ENCODE measurements at regions not wholly inside any gene's neighbourhood (a gene's known extent, or its start where the extent isn't known, plus 50 kb on each side); places are given as distances from the start of the nearest gene placed in this dataset.

- DNase-seq (no peak), ATAC-seq (no peak)
- intact Hi-C loops (cut with DNase I) = no loop called here
Observed at GRCh38 chr20:39702701-39703349, 740.7 kb downstream of the DHX35 start.

GRCh38 chr20:39700528-39700927, 738.4 kb downstream of the DHX35 start:
- no peak for ATAC-seq
- intact Hi-C loops (cut with DNase I) = no loop called here
- DNase-seq = no peak

GRCh38 chr20:39699166-39699725, 737.1 kb downstream of the DHX35 start:
- intact Hi-C loops (cut with DNase I) = no loop called here
- peak in 1 of 2 donors; percentile 51 for ATAC-seq
- no peak for DNase-seq

DNA sequence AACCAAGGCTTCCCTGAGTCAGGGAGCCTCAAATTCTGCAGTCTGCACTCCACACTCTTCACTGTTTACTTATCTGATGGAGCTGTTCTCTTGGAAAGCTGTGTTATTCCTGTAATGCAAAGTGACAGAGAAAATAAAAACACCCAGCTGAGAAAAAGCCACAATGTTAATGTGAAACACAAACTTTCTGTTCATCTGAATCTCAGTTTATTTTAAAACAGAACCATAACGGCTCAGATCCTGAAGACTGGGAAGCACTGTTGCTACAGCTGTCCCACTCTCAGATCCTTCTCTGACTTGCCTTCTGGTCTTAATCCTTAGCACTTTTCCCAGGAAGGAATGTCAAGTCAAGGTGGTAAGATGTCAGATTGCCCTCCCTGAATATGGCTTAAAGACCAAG, 736.6 kb downstream of the DHX35 start:
- DNase-seq (no peak), ATAC-seq (peak in 1 of 2 donors; percentile 72)
- intact Hi-C loops (cut with DNase I) = no loop called here

DNA sequence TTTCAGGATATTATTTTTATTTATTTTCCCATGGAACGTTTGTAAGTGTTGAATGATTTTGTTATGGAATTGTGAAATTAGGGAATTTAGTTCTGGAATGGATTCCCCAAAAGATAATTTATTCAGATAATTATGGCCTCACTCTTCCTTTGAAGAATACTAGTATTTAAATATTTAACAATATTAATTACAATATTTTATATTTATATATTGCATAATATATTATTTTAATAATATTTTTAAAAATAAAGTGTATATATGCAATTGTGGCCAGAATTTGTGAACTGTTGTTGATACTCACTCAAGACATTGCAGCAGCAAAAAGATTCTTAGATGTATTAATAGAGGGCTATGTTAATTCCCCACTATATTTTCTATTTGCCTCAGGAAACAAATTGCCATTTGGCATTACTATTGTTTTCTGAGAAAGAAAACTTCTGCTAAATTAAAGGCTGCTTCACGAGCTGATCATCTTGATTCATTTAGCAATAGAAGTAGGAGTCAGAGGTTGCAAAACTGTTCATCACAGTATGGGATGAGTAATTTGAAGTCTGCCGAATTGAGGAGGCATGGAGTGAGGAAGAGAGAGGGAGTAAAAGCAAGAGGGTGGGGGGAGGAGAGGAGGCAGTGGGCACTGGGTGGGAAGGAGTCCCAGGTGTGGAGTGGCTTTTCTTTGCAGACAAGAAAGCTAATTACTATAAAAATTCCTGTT, 729.2 kb downstream of the DHX35 start:
- intact Hi-C loops (cut with DNase I) = no loop called here
- DNase-seq = no peak
- ATAC-seq = no peak

DNA sequence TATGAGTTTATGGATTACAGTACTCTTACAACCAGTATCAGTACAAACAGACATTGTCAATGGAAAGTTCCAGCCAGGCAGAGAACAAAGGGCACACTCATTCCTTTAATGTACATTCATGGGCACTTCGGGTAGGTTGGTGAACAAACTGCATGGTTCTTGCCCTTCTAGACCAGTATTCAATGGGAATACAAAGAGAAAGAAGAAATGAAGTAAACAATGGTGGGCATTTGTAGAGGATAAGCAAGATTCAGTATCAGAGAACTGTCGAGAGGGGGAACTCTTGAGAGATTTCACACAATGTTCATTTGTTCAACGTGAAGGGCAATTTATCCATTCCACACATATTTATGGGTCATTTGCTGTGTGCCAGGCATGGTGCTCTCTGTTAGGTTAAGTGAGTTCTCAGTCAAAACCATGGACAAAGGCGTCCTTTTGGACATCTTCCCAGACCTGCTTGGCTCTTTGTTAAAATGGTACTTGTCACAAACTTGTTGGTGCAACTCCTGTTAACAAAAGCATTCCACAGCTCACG, 714.8 kb downstream of the DHX35 start:
- no peak for ATAC-seq
- intact Hi-C loops (cut with DNase I) = no loop called here
- no peak for DNase-seq

DNA sequence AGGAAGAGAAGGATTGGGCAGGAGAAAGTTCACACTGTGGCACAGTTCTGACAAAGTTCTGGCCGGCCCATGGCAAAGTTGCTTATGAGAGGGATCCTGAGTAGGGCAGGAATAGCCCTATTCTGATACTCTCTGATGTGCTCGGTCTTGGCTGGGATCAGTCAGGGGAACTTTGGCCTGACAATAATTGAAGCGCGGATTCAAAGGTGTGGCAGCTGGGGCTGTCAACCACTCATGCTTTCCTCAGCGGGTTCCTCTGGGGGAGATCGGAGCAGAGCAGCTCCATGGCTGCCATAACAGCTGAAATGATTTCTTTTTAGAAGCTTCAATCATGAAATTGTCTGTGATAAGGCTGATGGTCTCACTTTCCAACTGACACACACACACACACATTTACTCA, 714.1 kb downstream of the DHX35 start:
- DNase-seq (no peak), ATAC-seq (no peak)
- intact Hi-C loops (cut with DNase I) = no loop called here

- intact Hi-C loops (cut with DNase I) = no loop called here
- ATAC-seq (no peak), DNase-seq (no peak)
Observed at GRCh38 chr20:39674842-39675241, 712.7 kb downstream of the DHX35 start.

- ATAC-seq (no peak), DNase-seq (no peak)
- intact Hi-C loops (cut with DNase I) = no loop called here
Observed at GRCh38 chr20:39670988-39671387, 708.8 kb downstream of the DHX35 start.

DNA sequence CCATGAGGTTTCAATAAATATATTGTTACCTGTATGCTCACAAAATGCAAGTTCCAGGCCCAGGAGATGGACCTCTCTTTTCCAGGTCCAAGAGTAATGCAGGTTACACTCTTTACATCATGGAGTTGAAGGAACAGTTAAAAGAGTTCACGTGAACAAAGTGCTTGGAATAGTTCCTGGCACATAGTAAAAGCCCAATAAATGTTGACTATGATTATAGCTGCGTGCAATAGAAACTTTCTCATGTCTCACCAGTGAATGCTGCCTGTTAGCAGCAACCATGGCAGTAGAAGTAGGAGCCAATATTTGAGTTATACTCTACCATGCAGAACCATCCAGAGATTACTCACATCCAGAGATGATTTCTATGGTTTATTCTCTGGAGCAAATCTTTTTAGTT, 707.5 kb downstream of the DHX35 start:
- no peak for DNase-seq
- ATAC-seq = no peak
- intact Hi-C loops (cut with DNase I) = no loop called here

GRCh38 chr20:39668038-39668437, 705.9 kb downstream of the DHX35 start:
- intact Hi-C loops (cut with DNase I) = no loop called here
- no peak for ATAC-seq
- DNase-seq = no peak

DNA sequence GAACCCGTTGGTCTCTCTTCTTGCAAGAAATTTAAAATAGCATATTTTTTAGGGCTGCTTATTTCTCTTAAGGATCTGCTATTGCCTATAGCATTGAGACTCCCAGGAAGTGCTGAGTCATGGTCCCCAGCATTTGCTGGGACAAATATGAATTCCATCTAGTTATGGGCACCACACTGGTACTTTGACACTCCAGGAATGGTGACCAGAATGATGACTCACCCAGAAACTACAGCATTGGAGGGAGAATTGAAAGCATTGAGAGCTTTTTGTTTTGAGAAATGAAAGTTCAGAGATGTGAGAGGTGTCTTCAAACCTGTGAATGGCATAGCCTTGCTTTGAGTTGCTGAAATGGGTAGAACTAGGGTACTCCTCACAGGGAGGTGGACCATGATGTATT, 699.7 kb downstream of the DHX35 start:
- DNase-seq (no peak), ATAC-seq (no peak)
- intact Hi-C loops (cut with DNase I) = no loop called here

DNA sequence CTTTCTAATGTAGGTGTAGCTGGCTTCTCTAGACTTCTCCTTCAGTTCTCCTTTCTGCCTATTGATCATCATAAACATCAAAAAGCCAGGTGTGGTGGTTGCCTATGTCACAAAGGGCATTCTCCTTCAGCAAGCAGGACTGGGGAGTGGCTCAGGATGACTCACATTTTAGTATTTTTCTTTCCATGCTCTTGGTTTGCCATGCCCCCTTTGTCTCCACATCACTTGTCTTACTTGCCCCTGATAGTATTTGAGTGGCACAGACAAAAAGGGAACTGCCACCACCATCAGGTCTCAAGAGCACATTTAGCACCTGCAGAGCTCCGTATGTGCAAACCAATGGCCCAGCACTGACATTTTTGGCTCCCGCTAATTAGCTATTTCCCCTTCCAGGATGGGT, 698.8 kb downstream of the DHX35 start:
- intact Hi-C loops (cut with DNase I) = no loop called here
- no peak for DNase-seq
- no peak for ATAC-seq

GRCh38 chr20:39660226-39660625, 698.1 kb downstream of the DHX35 start:
- intact Hi-C loops (cut with DNase I) = no loop called here
- ATAC-seq (no peak), DNase-seq (no peak)

DNA sequence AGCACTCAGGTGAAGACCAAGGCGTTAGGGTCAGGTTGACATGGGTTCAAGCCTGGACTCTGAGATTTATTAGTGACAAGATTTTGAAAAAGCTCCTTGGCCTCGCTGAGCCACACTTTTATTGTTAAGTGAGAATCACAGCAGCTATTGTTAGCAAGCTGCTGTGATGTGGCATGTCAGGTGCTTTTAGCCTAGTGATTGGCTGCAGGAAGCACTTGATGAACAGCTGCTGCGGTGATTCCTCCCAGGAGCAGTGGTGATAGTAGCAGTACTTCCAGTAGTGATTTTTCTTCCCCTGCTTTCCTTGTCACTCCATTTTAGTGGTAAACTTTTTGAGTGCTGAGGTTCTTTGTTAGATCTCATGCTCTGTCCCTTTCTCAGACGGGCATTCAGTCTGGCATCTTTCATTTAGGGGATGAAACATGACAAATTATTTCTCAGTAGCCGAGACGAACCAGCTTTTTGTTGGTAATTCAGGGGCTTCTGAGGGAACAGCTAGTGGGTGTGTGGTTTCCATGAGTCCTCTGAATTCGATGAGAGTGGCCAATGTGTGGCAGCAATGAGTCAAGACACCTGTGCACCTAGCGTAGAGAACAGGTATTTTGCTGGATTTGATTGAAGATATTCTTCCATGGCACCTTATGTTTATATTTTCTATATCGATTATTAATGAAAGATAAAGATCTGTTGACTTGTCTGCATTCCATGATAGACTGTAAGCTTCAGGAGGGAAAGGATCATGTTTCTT, 696.7 kb downstream of the DHX35 start:
- ATAC-seq = no peak
- no peak for DNase-seq
- intact Hi-C loops (cut with DNase I) = no loop called here

DNA sequence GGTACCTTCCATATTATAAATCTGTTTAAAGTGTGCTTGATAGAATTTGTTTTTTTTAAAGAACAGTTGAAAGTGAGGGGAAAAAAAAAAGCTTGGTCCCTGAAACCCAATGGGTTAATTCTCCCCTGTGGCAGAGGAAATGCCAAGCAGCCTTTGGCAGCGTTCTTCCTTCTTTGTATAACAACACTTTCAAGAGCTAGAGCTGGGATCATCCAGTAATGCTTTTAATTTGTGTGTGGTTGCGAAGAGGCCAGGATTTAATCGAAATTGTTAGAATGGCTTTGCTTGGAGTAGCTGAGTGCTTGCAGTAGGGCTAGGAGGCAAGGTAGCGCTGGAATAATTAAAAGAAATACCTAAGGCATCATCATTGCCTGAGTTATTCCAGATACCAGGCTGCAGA, 692.0 kb downstream of the DHX35 start:
- intact Hi-C loops (cut with DNase I) = no loop called here
- DNase-seq (no peak), ATAC-seq (no peak)

- intact Hi-C loops (cut with DNase I) = no loop called here
- no peak for ATAC-seq
- DNase-seq = no peak
Observed at GRCh38 chr20:39651645-39652325, 689.6 kb downstream of the DHX35 start.

- intact Hi-C loops (cut with DNase I) = no loop called here
- ATAC-seq (no peak), DNase-seq (no peak)
Observed at GRCh38 chr20:39646874-39647413, 684.8 kb downstream of the DHX35 start.

DNA sequence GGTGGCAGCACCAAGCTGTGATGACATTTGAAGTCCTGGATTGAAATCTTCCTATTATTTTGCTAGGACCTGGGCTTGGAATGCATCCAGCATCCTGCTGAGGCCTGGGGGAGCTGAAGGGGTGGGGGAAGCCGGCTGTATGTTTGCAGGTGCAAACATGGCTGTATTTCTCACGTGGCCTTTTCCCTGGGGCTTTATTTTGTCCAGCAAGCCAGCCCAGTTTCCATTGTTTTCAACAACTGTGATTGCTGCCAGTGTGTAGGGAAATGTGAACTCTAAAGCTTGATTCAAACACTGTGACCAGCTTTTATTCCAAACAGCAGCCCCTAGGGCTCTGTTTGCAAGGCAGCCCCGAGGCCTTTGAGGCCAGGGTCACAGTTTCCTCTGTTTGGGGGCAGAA, 683.0 kb downstream of the DHX35 start:
- ATAC-seq = no peak
- intact Hi-C loops (cut with DNase I) = no loop called here

More for the DNA sequence above, 683.0 kb downstream of the DHX35 start:
- no peak for DNase-seq
